ENCODE measurements at regions not wholly inside any gene's neighbourhood (a gene's known extent, or its start where the extent isn't known, plus 50 kb on each side); places are given as distances from the start of the nearest gene placed in this dataset.

- no TSS peak for BruUV-seq (replicated peaks)
- Histone ChIP-seq H3K36me3 (ENCODE audit: insufficient read depth, low read length, poor library complexity, severe bottlenecking) (no peaks in the 10 kb centered on the region), H3K4me1 (ENCODE audit: insufficient read depth, low read length, poor library complexity, severe bottlenecking) (peaks cover 29% of the 10 kb centered on the region), H3K27me3 (replicated peaks; ENCODE audit: insufficient read depth, low read depth, low read length, poor library complexity) (no peaks in the 10 kb centered on the region), H3K9me3 (ENCODE audit: low read depth, low read length, poor library complexity, severe bottlenecking) (no peaks in the 10 kb centered on the region), H3K4me3 (ENCODE audit: low read depth, low read length, poor library complexity, severe bottlenecking) (no peak overlapping the region), H3K27ac (ENCODE audit: low read depth, low read length, poor library complexity, severe bottlenecking) (no peak overlapping the region)
- intact Hi-C loops (cut with micrococcal nuclease; ENCODE audit: unreplicated experiment): no loop called here
- POLR2A ChIA-PET (ENCODE audit: low non-redundant PET): no interaction called here
- no peak for DNase-seq (ENCODE audit: low spot score)
- no peak for TF ChIP-seq EZH2 (IDR thresholded peaks at IDR 0.05; ENCODE audit: borderline replicate concordance, low read depth, low read length, poor library complexity, severe bottlenecking)
- TF ChIP-seq CTCF (conservative IDR thresholded peaks at IDR 0.05; ENCODE audit: low read depth, low read length): no peak
- CTCF ChIA-PET: no interaction called here
Observed at GRCh38 chr3:150105025-150105424, 134.3 kb upstream of the PFN2 start.

GRCh38 chr3:150104564-150104963, 133.9 kb upstream of the PFN2 start:
- DNase-seq (ENCODE audit: low spot score): no peak
- H3K27ac ChIP-seq (ENCODE audit: low read depth, low read length, poor library complexity, severe bottlenecking): no peak overlapping the region
- H3K27me3 ChIP-seq (replicated peaks; ENCODE audit: insufficient read depth, low read depth, low read length, poor library complexity): no peaks in the 10 kb centered on the region
- H3K9me3 ChIP-seq (ENCODE audit: low read depth, low read length, poor library complexity, severe bottlenecking): no peaks in the 10 kb centered on the region
- peaks cover 29% of the 10 kb centered on the region for H3K4me1 ChIP-seq (ENCODE audit: insufficient read depth, low read length, poor library complexity, severe bottlenecking)
- POLR2A ChIA-PET (ENCODE audit: low non-redundant PET): no interaction called here
- no peaks in the 10 kb centered on the region for H3K36me3 ChIP-seq (ENCODE audit: insufficient read depth, low read length, poor library complexity, severe bottlenecking)
- H3K4me3 ChIP-seq (ENCODE audit: low read depth, low read length, poor library complexity, severe bottlenecking): no peak overlapping the region
- intact Hi-C loops (cut with micrococcal nuclease; ENCODE audit: unreplicated experiment): no loop called here
- TF ChIP-seq EZH2 (IDR thresholded peaks at IDR 0.05; ENCODE audit: borderline replicate concordance, low read depth, low read length, poor library complexity, severe bottlenecking) (no peak), CTCF (conservative IDR thresholded peaks at IDR 0.05; ENCODE audit: low read depth, low read length) (no peak)
- CTCF ChIA-PET: no interaction called here
- no TSS peak for BruUV-seq (replicated peaks)

- intact Hi-C loops (cut with micrococcal nuclease; ENCODE audit: unreplicated experiment): no loop called here
- BruUV-seq (replicated peaks): no TSS peak
Observed at GRCh38 chr3:150101016-150101415, 130.3 kb upstream of the PFN2 start.

More at GRCh38 chr3:150101016-150101415, 130.3 kb upstream of the PFN2 start:
- ChIA-PET CTCF (no interaction called here), POLR2A (ENCODE audit: low non-redundant PET) (no interaction called here)
- Histone ChIP-seq H3K9me3 (ENCODE audit: low read depth, low read length, poor library complexity, severe bottlenecking) (no peaks in the 10 kb centered on the region), H3K4me3 (ENCODE audit: low read depth, low read length, poor library complexity, severe bottlenecking) (no peak overlapping the region), H3K27me3 (replicated peaks; ENCODE audit: insufficient read depth, low read depth, low read length, poor library complexity) (no peaks in the 10 kb centered on the region), H3K27ac (ENCODE audit: low read depth, low read length, poor library complexity, severe bottlenecking) (no peak overlapping the region), H3K4me1 (ENCODE audit: insufficient read depth, low read length, poor library complexity, severe bottlenecking) (peaks cover 7% of the 10 kb centered on the region), H3K36me3 (ENCODE audit: insufficient read depth, low read length, poor library complexity, severe bottlenecking) (no peaks in the 10 kb centered on the region)
- DNase-seq (ENCODE audit: low spot score): no peak
- TF ChIP-seq EZH2 (IDR thresholded peaks at IDR 0.05; ENCODE audit: borderline replicate concordance, low read depth, low read length, poor library complexity, severe bottlenecking): no peak
- TF ChIP-seq CTCF (conservative IDR thresholded peaks at IDR 0.05; ENCODE audit: low read depth, low read length): no peak
